ENCODE measurements at regions not wholly inside any gene's neighbourhood (a gene's known extent, or its start where the extent isn't known, plus 50 kb on each side); places are given as distances from the start of the nearest gene placed in this dataset.
"Not testable (repeated sequence)": the region's sequence is repeated elsewhere in the genome, so short reads cannot be mapped to it uniquely, and the experiment has no call there.

- Histone ChIP-seq H3K36me3 (ENCODE audit: control insufficient read depth in 3 of 3, insufficient read depth in 2 of 3, low read depth in 1 of 3, low read length in 3 of 3) (no peaks in the 10 kb centered on the region), H3K27me3 (ENCODE audit: control insufficient read depth in 3 of 3, insufficient read depth in 3 of 3, low read length in 3 of 3) (no peaks in the 10 kb centered on the region), H3K9me3 (ENCODE audit: control insufficient read depth in 2 of 2, insufficient read depth in 1 of 2, low read depth in 1 of 2, low read length in 1 of 2) (no peaks in the 10 kb centered on the region), H3K4me3 (ENCODE audit: low read depth in 1 of 3, low read length in 3 of 3) (no peak overlapping the region), H3K27ac (ENCODE audit: low read depth in 1 of 3, low read length in 2 of 3) (no peak overlapping the region), H3K4me1 (ENCODE audit: control insufficient read depth in 3 of 3, insufficient read depth in 2 of 3, low read depth in 1 of 3, low read length in 2 of 3) (no peaks in the 10 kb centered on the region)
- FAIRE-seq (no peak), DNase-seq (no peak)
- WGBS, 3 donors, result 65 to 67% (median 66%) methylated on average over 3 of the region's 3 CpGs
These were observed 1044.7 kb downstream of the CDH9 start for GRCh38 chr5:25993701-25994100.

- DNase-seq, result no peak
- no peaks in the 10 kb centered on the region for H3K9me3 ChIP-seq (ENCODE audit: control insufficient read depth in 2 of 2, insufficient read depth in 1 of 2, low read depth in 1 of 2, low read length in 1 of 2)
- no peak for FAIRE-seq
- 92 to 94% (median 94%) methylated on average over 18 of the region's 18 CpGs for WGBS, 3 donors
- no peaks in the 10 kb centered on the region for H3K27me3 ChIP-seq (ENCODE audit: control insufficient read depth in 3 of 3, insufficient read depth in 3 of 3, low read length in 3 of 3)
- H3K27ac ChIP-seq (ENCODE audit: low read depth in 1 of 3, low read length in 2 of 3), result no peak overlapping the region
- H3K36me3 ChIP-seq (ENCODE audit: control insufficient read depth in 3 of 3, insufficient read depth in 2 of 3, low read depth in 1 of 3, low read length in 3 of 3), result no peaks in the 10 kb centered on the region
- no peak overlapping the region for H3K4me3 ChIP-seq (ENCODE audit: low read depth in 1 of 3, low read length in 3 of 3)
- H3K4me1 ChIP-seq (ENCODE audit: control insufficient read depth in 3 of 3, insufficient read depth in 2 of 3, low read depth in 1 of 3, low read length in 2 of 3), result no peaks in the 10 kb centered on the region
These were observed 1046.7 kb downstream of the CDH9 start for GRCh38 chr5:25991639-25992038.

GRCh38 chr5:25990771-25991170 lies 1047.6 kb downstream of the CDH9 start:
- Histone ChIP-seq H3K27ac (ENCODE audit: low read depth in 1 of 3, low read length in 2 of 3) (no peak overlapping the region), H3K9me3 (ENCODE audit: control insufficient read depth in 2 of 2, insufficient read depth in 1 of 2, low read depth in 1 of 2, low read length in 1 of 2) (no peaks in the 10 kb centered on the region), H3K36me3 (ENCODE audit: control insufficient read depth in 3 of 3, insufficient read depth in 2 of 3, low read depth in 1 of 3, low read length in 3 of 3) (no peaks in the 10 kb centered on the region), H3K4me1 (ENCODE audit: control insufficient read depth in 3 of 3, insufficient read depth in 2 of 3, low read depth in 1 of 3, low read length in 2 of 3) (no peaks in the 10 kb centered on the region), H3K27me3 (ENCODE audit: control insufficient read depth in 3 of 3, insufficient read depth in 3 of 3, low read length in 3 of 3) (no peaks in the 10 kb centered on the region), H3K4me3 (ENCODE audit: low read depth in 1 of 3, low read length in 3 of 3) (no peak overlapping the region)
- WGBS, 3 donors, result 91 to 95% (median 93%) methylated on average over 1 of the region's 1 CpG
- DNase-seq, result no peak
- no peak for FAIRE-seq

- no peak for DNase-seq
- Histone ChIP-seq H3K27me3 (ENCODE audit: control insufficient read depth in 3 of 3, insufficient read depth in 3 of 3, low read length in 3 of 3) (no peaks in the 10 kb centered on the region), H3K4me1 (ENCODE audit: control insufficient read depth in 3 of 3, insufficient read depth in 2 of 3, low read depth in 1 of 3, low read length in 2 of 3) (no peaks in the 10 kb centered on the region), H3K36me3 (ENCODE audit: control insufficient read depth in 3 of 3, insufficient read depth in 2 of 3, low read depth in 1 of 3, low read length in 3 of 3) (no peaks in the 10 kb centered on the region), H3K4me3 (ENCODE audit: low read depth in 1 of 3, low read length in 3 of 3) (no peak overlapping the region), H3K9me3 (ENCODE audit: control insufficient read depth in 2 of 2, insufficient read depth in 1 of 2, low read depth in 1 of 2, low read length in 1 of 2) (peaks cover 0 to 4% of the 10 kb centered on the region in 2 donors), H3K27ac (ENCODE audit: low read depth in 1 of 3, low read length in 2 of 3) (no peak overlapping the region)
- WGBS, 3 donors, result 91 to 100% (median 93%) methylated on average over 1 of the region's 1 CpG
- FAIRE-seq, result no peak
These were observed 1059.3 kb downstream of the CDH9 start for GRCh38 chr5:25979086-25979485.

- H3K27ac ChIP-seq (ENCODE audit: low read depth in 1 of 3, low read length in 2 of 3), result no peak overlapping the region
- H3K27me3 ChIP-seq (ENCODE audit: control insufficient read depth in 3 of 3, insufficient read depth in 3 of 3, low read length in 3 of 3), result no peaks in the 10 kb centered on the region
- no peak for FAIRE-seq
- H3K4me1 ChIP-seq (ENCODE audit: control insufficient read depth in 3 of 3, insufficient read depth in 2 of 3, low read depth in 1 of 3, low read length in 2 of 3), result no peaks in the 10 kb centered on the region
- no peaks in the 10 kb centered on the region for H3K36me3 ChIP-seq (ENCODE audit: control insufficient read depth in 3 of 3, insufficient read depth in 2 of 3, low read depth in 1 of 3, low read length in 3 of 3)
- 48 to 77% (median 71%) methylated on average over 2 of the region's 2 CpGs for WGBS, 3 donors
- H3K4me3 ChIP-seq (ENCODE audit: low read depth in 1 of 3, low read length in 3 of 3), result no peak overlapping the region
- H3K9me3 ChIP-seq (ENCODE audit: control insufficient read depth in 2 of 2, insufficient read depth in 1 of 2, low read depth in 1 of 2, low read length in 1 of 2), result peaks cover 1 to 4% of the 10 kb centered on the region in 2 donors
- DNase-seq, result no peak
These were observed 1062.5 kb downstream of the CDH9 start for GRCh38 chr5:25975885-25976284.

- Histone ChIP-seq H3K36me3 (ENCODE audit: control insufficient read depth in 3 of 3, insufficient read depth in 2 of 3, low read depth in 1 of 3, low read length in 3 of 3) (no peaks in the 10 kb centered on the region), H3K27me3 (ENCODE audit: control insufficient read depth in 3 of 3, insufficient read depth in 3 of 3, low read length in 3 of 3) (no peaks in the 10 kb centered on the region), H3K27ac (ENCODE audit: low read depth in 1 of 3, low read length in 2 of 3) (no peak overlapping the region), H3K4me1 (ENCODE audit: control insufficient read depth in 3 of 3, insufficient read depth in 2 of 3, low read depth in 1 of 3, low read length in 2 of 3) (no peaks in the 10 kb centered on the region), H3K9me3 (ENCODE audit: control insufficient read depth in 2 of 2, insufficient read depth in 1 of 2, low read depth in 1 of 2, low read length in 1 of 2) (peaks cover 0 to 1% of the 10 kb centered on the region in 2 donors), H3K4me3 (ENCODE audit: low read depth in 1 of 3, low read length in 3 of 3) (no peak overlapping the region)
- DNase-seq, result no peak
- no peak for FAIRE-seq
- 68 to 89% (median 89%) methylated on average over 1 of the region's 1 CpG for WGBS, 3 donors
These were observed 1063.9 kb downstream of the CDH9 start for GRCh38 chr5:25974451-25974850.

- no peak for DNase-seq
These were observed 1067.4 kb downstream of the CDH9 start for GRCh38 chr5:25970906-25971489.

GRCh38 chr5:25969042-25969441 lies 1069.3 kb downstream of the CDH9 start:
- not testable (repeated sequence) for H3K4me3 ChIP-seq (ENCODE audit: low read depth in 1 of 3, low read length in 3 of 3); FAIRE-seq; H3K27ac ChIP-seq (ENCODE audit: low read depth in 1 of 3, low read length in 2 of 3); H3K9me3 ChIP-seq (ENCODE audit: control insufficient read depth in 2 of 2, insufficient read depth in 1 of 2, low read depth in 1 of 2, low read length in 1 of 2); H3K36me3 ChIP-seq (ENCODE audit: control insufficient read depth in 3 of 3, insufficient read depth in 2 of 3, low read depth in 1 of 3, low read length in 3 of 3); H3K27me3 ChIP-seq (ENCODE audit: control insufficient read depth in 3 of 3, insufficient read depth in 3 of 3, low read length in 3 of 3); H3K4me1 ChIP-seq (ENCODE audit: control insufficient read depth in 3 of 3, insufficient read depth in 2 of 3, low read depth in 1 of 3, low read length in 2 of 3); DNase-seq
- 78 to 85% (median 78%) methylated on average over 2 of the region's 2 CpGs for WGBS, 3 donors

More at GRCh38 chr5:25970906-25971489, 1067.4 kb downstream of the CDH9 start:
- no peak for FAIRE-seq
- no peaks in the 10 kb centered on the region for H3K36me3 ChIP-seq (ENCODE audit: control insufficient read depth in 3 of 3, insufficient read depth in 2 of 3, low read depth in 1 of 3, low read length in 3 of 3)
- peaks cover 1 to 3% of the 10 kb centered on the region in 2 donors for H3K9me3 ChIP-seq (ENCODE audit: control insufficient read depth in 2 of 2, insufficient read depth in 1 of 2, low read depth in 1 of 2, low read length in 1 of 2)
- no peaks in the 10 kb centered on the region for H3K4me1 ChIP-seq (ENCODE audit: control insufficient read depth in 3 of 3, insufficient read depth in 2 of 3, low read depth in 1 of 3, low read length in 2 of 3)
- WGBS, 3 donors, result 61 to 78% (median 70%) methylated on average over 3 of the region's 3 CpGs
- H3K27ac ChIP-seq (ENCODE audit: low read depth in 1 of 3, low read length in 2 of 3), result no peak overlapping the region
- no peak overlapping the region for H3K4me3 ChIP-seq (ENCODE audit: low read depth in 1 of 3, low read length in 3 of 3)
- no peaks in the 10 kb centered on the region for H3K27me3 ChIP-seq (ENCODE audit: control insufficient read depth in 3 of 3, insufficient read depth in 3 of 3, low read length in 3 of 3)

GRCh38 chr5:25964009-25964372 lies 1074.4 kb downstream of the CDH9 start:
- Histone ChIP-seq H3K9me3 (ENCODE audit: control insufficient read depth in 2 of 2, insufficient read depth in 1 of 2, low read depth in 1 of 2, low read length in 1 of 2) (peaks cover 0 to 3% of the 10 kb centered on the region in 2 donors), H3K4me3 (ENCODE audit: low read depth in 1 of 3, low read length in 3 of 3) (no peak overlapping the region), H3K4me1 (ENCODE audit: control insufficient read depth in 3 of 3, insufficient read depth in 2 of 3, low read depth in 1 of 3, low read length in 2 of 3) (no peaks in the 10 kb centered on the region), H3K27ac (ENCODE audit: low read depth in 1 of 3, low read length in 2 of 3) (no peak overlapping the region), H3K27me3 (ENCODE audit: control insufficient read depth in 3 of 3, insufficient read depth in 3 of 3, low read length in 3 of 3) (no peaks in the 10 kb centered on the region), H3K36me3 (ENCODE audit: control insufficient read depth in 3 of 3, insufficient read depth in 2 of 3, low read depth in 1 of 3, low read length in 3 of 3) (no peaks in the 10 kb centered on the region)
- DNase-seq, result no peak
- FAIRE-seq, result no peak
- 88 to 92% (median 89%) methylated on average over 3 of the region's 3 CpGs for WGBS, 3 donors

Data from small intestine (tissue), 7 donors.